GM19438 (cell line): ENCODE measurements at regions not wholly inside any gene's neighbourhood (a gene's known extent, or its start where the extent isn't known, plus 50 kb on each side); places are given as distances from the start of the nearest gene placed in this dataset.
"Not testable (repeated sequence)": the region's sequence is repeated elsewhere in the genome, so short reads cannot be mapped to it uniquely, and the experiment has no call there.

Source experiments
- ATAC-seq: cut with Tn5 transposase; IDR thresholded peaks from one replicate; pipeline ENCODE4 v1.9.1; 2021; ENCODE audit warnings: low read depth; ENCODE audit not compliant: unreplicated experiment

- ATAC-seq: no peak
Observed at GRCh38 chr5:51156838-51157237, 226.4 kb upstream of the ISL1 start.

GRCh38 chr5:51159164-51159563 lies 224.1 kb upstream of the ISL1 start:
- ATAC-seq: no peak

GRCh38 chr5:51159606-51160005 lies 223.6 kb upstream of the ISL1 start:
- ATAC-seq: no peak

- no peak for ATAC-seq
Observed at GRCh38 chr5:51162245-51162644, 221.0 kb upstream of the ISL1 start.

GRCh38 chr5:51165621-51166020 lies 217.6 kb upstream of the ISL1 start:
- not testable (repeated sequence) for ATAC-seq

- ATAC-seq: no peak
Observed at GRCh38 chr5:51172903-51173626, 210.2 kb upstream of the ISL1 start.

GRCh38 chr5:51181208-51181894 lies 201.9 kb upstream of the ISL1 start:
- no peak for ATAC-seq

- ATAC-seq: no peak
Observed at GRCh38 chr5:51185850-51186329, 197.4 kb upstream of the ISL1 start.

- no peak for ATAC-seq
Observed at GRCh38 chr5:51188001-51188591, 195.2 kb upstream of the ISL1 start.

- ATAC-seq: no peak
Observed at GRCh38 chr5:51194671-51195070, 188.6 kb upstream of the ISL1 start.

- ATAC-seq: no peak
Observed at GRCh38 chr5:51201024-51201423, 182.2 kb upstream of the ISL1 start.

GRCh38 chr5:51201708-51202107 lies 181.5 kb upstream of the ISL1 start:
- no peak for ATAC-seq

GRCh38 chr5:51202161-51202560 lies 181.1 kb upstream of the ISL1 start:
- ATAC-seq: no peak

GRCh38 chr5:51203598-51203997 lies 179.7 kb upstream of the ISL1 start:
- no peak for ATAC-seq

GRCh38 chr5:51208296-51208695 lies 175.0 kb upstream of the ISL1 start:
- ATAC-seq: no peak

- ATAC-seq: no peak
Observed at GRCh38 chr5:51214746-51215145, 168.5 kb upstream of the ISL1 start.

GRCh38 chr5:51225789-51226742 lies 157.2 kb upstream of the ISL1 start:
- no peak for ATAC-seq

- no peak for ATAC-seq
Observed at GRCh38 chr5:51227963-51228470, 155.2 kb upstream of the ISL1 start.

- no peak for ATAC-seq
Observed at GRCh38 chr5:51230336-51230735, 152.9 kb upstream of the ISL1 start.

- no peak for ATAC-seq
Observed at GRCh38 chr5:51242456-51242855, 140.8 kb upstream of the ISL1 start.
